Inferior parietal cortex (tissue), 1 donor: ENCODE measurements at regions not wholly inside any gene's neighbourhood (a gene's known extent, or its start where the extent isn't known, plus 50 kb on each side); places are given as distances from the start of the nearest gene placed in this dataset.

ENCODE experiments used
- DNase-seq: peaks from one replicate; pipeline ENCODE4 v3.0.0-alpha.2; 2016; ENCODE audit errors: extremely low spot score

GRCh38 chr4:141403782-141404181 is 183.1 kb downstream of the ZNF330 start:
- DNase-seq = no peak

- DNase-seq = no peak
Measured at GRCh38 chr4:141406237-141406636, 185.5 kb downstream of the ZNF330 start.

GRCh38 chr4:141409556-141409955 is 188.9 kb downstream of the ZNF330 start:
- no peak for DNase-seq

- no peak for DNase-seq
Measured at GRCh38 chr4:141410839-141411238, 190.1 kb downstream of the ZNF330 start.

- DNase-seq = no peak
Measured at GRCh38 chr4:141411936-141412335, 191.2 kb downstream of the ZNF330 start.

- no peak for DNase-seq
Measured at GRCh38 chr4:141413366-141413765, 192.7 kb downstream of the ZNF330 start.

GRCh38 chr4:141415651-141416050 is 195.0 kb downstream of the ZNF330 start:
- DNase-seq = no peak

- DNase-seq = no peak
Measured at GRCh38 chr4:141416219-141416618, 195.5 kb downstream of the ZNF330 start.

- DNase-seq = no peak
Measured at GRCh38 chr4:141416677-141417363, 196.1 kb downstream of the ZNF330 start.

GRCh38 chr4:141417387-141417786 is 196.7 kb downstream of the ZNF330 start:
- no peak for DNase-seq

- DNase-seq = no peak
Measured at GRCh38 chr4:141425124-141425523, 204.4 kb downstream of the ZNF330 start.

- no peak for DNase-seq
Measured at GRCh38 chr4:141427726-141428296, 207.1 kb downstream of the ZNF330 start.

GRCh38 chr4:141429933-141430332 is 206.4 kb upstream of the IL15 start:
- no peak for DNase-seq

- no peak for DNase-seq
Measured at GRCh38 chr4:141430686-141431085, 205.7 kb upstream of the IL15 start.

- DNase-seq = no peak
Measured at GRCh38 chr4:141432000-141432712, 204.2 kb upstream of the IL15 start.

- DNase-seq = no peak
Measured at GRCh38 chr4:141435446-141436225, 200.7 kb upstream of the IL15 start.

- DNase-seq = no peak
Measured at GRCh38 chr4:141439223-141439622, 197.2 kb upstream of the IL15 start.

- no peak for DNase-seq
Measured at GRCh38 chr4:141447761-141448160, 188.6 kb upstream of the IL15 start.

- no peak for DNase-seq
Measured at GRCh38 chr4:141448490-141448889, 187.9 kb upstream of the IL15 start.

- DNase-seq = no peak
Measured at GRCh38 chr4:141449927-141450326, 186.5 kb upstream of the IL15 start.

GRCh38 chr4:141455651-141456050 is 180.7 kb upstream of the IL15 start:
- no peak for DNase-seq

GRCh38 chr4:141457653-141458052 is 178.7 kb upstream of the IL15 start:
- DNase-seq = no peak
